ENCODE measurements at regions not wholly inside any gene's neighbourhood (a gene's known extent, or its start where the extent isn't known, plus 50 kb on each side); places are given as distances from the start of the nearest gene placed in this dataset.

DNA sequence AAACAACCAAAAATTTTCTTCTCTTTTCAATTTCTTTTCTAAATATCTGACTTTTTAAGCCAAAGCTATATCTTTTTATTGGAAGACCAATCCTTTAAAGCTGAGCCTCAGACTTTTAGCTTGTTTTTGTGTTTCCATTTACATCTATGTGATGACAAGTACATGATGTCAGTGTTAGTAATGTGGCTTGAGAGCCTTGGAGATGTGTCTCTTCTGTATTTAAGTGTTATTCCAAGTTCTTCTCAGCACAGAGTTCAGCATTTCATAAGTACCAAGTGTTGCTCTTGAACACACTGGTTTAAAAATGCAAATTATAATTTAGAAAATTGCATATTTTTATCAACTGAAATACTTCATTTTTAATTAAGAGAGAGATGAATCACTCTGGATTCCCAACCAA lies 948.9 kb upstream of the FLRT2 start:
- TF ChIP-seq POLR2A (IDR thresholded peaks at IDR 0.05) (no peak), CTCF (IDR thresholded peaks at IDR 0.05) (no peak)

Data from sigmoid colon (tissue), 3 donors.